ENCODE measurements at regions not wholly inside any gene's neighbourhood (a gene's known extent, or its start where the extent isn't known, plus 50 kb on each side); places are given as distances from the start of the nearest gene placed in this dataset.
A peak's percentile ranks its signal among the peaks of the same experiment; 100 is the strongest.
"Not testable (repeated sequence)": the region's sequence is repeated elsewhere in the genome, so short reads cannot be mapped to it uniquely, and the experiment has no call there.

GRCh38 chr11:29231991-29232390 lies 784.8 kb downstream of the KCNA4 start:
- DNase-seq = no peak

- no peak for DNase-seq
Measured at GRCh38 chr11:29231586-29231985, 785.2 kb downstream of the KCNA4 start.

GRCh38 chr11:29227811-29228210 lies 789.0 kb downstream of the KCNA4 start:
- no peak for DNase-seq

- no peak for DNase-seq
Measured at GRCh38 chr11:29224739-29225384, 792.0 kb downstream of the KCNA4 start.

GRCh38 chr11:29219531-29219930 lies 797.3 kb downstream of the KCNA4 start:
- DNase-seq = not testable (repeated sequence)

- no peak for DNase-seq
Measured at GRCh38 chr11:29217901-29218300, 798.9 kb downstream of the KCNA4 start.

GRCh38 chr11:29214833-29215232 lies 802.0 kb downstream of the KCNA4 start:
- DNase-seq = no peak

GRCh38 chr11:29211202-29211601 lies 805.6 kb downstream of the KCNA4 start:
- no peak for DNase-seq

- DNase-seq = no peak
Measured at GRCh38 chr11:29210426-29210825, 806.4 kb downstream of the KCNA4 start.

- DNase-seq = no peak
Measured at GRCh38 chr11:29208117-29208516, 808.7 kb downstream of the KCNA4 start.

GRCh38 chr11:29200791-29201562 lies 815.9 kb downstream of the KCNA4 start:
- DNase-seq = no peak

GRCh38 chr11:29190313-29190712 lies 826.5 kb downstream of the KCNA4 start:
- DNase-seq = no peak

GRCh38 chr11:29187215-29187614 lies 829.6 kb downstream of the KCNA4 start:
- DNase-seq = no peak

GRCh38 chr11:29184939-29185890 lies 831.6 kb downstream of the KCNA4 start:
- DNase-seq = no peak

GRCh38 chr11:29183301-29183700 lies 833.5 kb downstream of the KCNA4 start:
- no peak for DNase-seq

GRCh38 chr11:29173660-29174062 lies 843.2 kb downstream of the KCNA4 start:
- no peak for DNase-seq

- no peak for DNase-seq
Measured at GRCh38 chr11:29171360-29171950, 845.4 kb downstream of the KCNA4 start.

- no peak for DNase-seq
Measured at GRCh38 chr11:29166306-29166705, 850.5 kb downstream of the KCNA4 start.

- DNase-seq = no peak
Measured at GRCh38 chr11:29163231-29163630, 853.6 kb downstream of the KCNA4 start.

GRCh38 chr11:29162491-29162890 lies 854.3 kb downstream of the KCNA4 start:
- no peak for DNase-seq

- no peak for DNase-seq
Measured at GRCh38 chr11:29161191-29161590, 855.6 kb downstream of the KCNA4 start.

GRCh38 chr11:29159552-29160465 lies 857.0 kb downstream of the KCNA4 start:
- peak in 1 of 5 experiments; percentile 1 for DNase-seq
